ENCODE measurements at regions not wholly inside any gene's neighbourhood (a gene's known extent, or its start where the extent isn't known, plus 50 kb on each side); places are given as distances from the start of the nearest gene placed in this dataset.

DNA sequence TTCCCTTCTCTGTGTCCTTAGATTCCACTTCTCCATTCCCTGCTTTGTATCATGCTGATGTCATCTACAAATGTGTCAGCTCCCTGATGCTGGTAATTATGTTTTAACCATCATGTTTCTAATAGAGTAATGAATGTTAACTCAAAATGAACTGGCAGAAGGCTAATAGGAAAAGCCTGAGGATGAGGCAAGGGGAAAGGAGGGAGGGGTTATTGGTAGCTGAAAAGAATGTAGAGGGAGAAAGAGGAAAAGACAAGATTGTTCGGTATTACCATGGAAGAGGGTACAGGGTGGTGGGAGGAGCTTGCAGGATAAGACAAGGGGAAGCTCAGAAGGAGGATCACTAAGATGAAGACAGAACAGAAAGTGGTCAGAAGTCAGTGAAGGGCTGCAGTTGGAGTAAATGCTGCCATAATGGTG is 150.9 kb downstream of the ZC3H11B start:
- DNase-seq (ENCODE audit: low spot score in 2 of 2) = no peak
- Mint-ChIP-seq H3K9me3 (peaks cover 6% of the 10 kb centered on the region), H3K4me1 (peaks cover 6% of the 10 kb centered on the region), H3K27me3 (no peaks in the 10 kb centered on the region), H3K36me3 (ENCODE audit: insufficient read depth) (no peaks in the 10 kb centered on the region), H3K27ac (ENCODE audit: low read depth) (no peak overlapping the region), H3K4me3 (no peak overlapping the region)
- ATAC-seq (replicated peaks; ENCODE audit: extremely low read depth, poor library complexity, severe bottlenecking) = no peak

DNA sequence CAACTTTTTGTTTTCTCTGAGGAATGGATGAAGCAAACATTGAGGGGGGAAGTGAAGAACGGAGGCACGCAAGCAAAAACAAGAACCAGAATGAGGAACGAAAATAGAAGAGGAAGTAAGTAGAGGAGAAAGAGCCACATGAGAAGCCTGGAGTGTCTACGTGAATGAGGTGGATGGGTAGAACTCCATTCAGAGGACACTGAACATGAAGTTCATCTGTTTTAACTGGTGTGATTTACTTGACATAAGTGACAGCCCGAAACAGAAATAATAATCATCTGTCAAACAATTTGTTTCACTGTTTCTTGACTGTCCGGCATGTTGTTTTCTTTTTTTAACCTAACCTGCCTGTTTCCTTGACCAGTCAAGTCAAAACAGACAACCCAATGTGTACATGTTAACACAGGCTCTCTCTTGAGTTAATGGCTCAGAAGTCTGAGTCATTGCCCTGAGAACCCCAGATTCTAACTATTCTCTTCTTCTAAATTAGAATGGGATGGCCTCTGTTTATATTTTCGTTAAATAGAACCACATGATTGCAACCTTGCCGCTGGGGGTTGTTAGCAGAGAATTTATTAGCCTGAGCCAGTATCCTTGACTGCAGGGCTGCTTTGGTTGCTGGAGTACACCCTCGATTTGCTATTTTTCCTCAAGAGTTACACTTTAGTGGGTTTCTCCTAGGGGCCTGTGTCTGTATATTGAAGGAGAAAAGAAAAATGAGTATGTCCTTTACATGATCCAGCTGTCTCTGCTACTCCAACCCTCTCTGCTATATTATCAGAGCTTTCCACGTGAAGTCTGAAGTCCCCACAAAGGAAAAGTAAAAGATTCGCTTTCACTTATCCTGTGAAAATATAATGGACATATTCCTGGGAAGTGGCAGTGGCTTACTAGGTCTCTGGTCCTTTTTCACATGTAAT is 151.7 kb downstream of the ZC3H11B start:
- peaks cover 6% of the 10 kb centered on the region for H3K9me3 Mint-ChIP-seq
- no peaks in the 10 kb centered on the region for H3K36me3 Mint-ChIP-seq (ENCODE audit: insufficient read depth)
- DNase-seq (ENCODE audit: low spot score in 2 of 2) = no peak
- H3K27ac Mint-ChIP-seq (ENCODE audit: low read depth) = no peak overlapping the region
- no peaks in the 10 kb centered on the region for H3K27me3 Mint-ChIP-seq
- H3K4me1 Mint-ChIP-seq = peaks cover 6% of the 10 kb centered on the region
- H3K4me3 Mint-ChIP-seq = no peak overlapping the region
- ATAC-seq (replicated peaks; ENCODE audit: extremely low read depth, poor library complexity, severe bottlenecking) = no peak

DNA sequence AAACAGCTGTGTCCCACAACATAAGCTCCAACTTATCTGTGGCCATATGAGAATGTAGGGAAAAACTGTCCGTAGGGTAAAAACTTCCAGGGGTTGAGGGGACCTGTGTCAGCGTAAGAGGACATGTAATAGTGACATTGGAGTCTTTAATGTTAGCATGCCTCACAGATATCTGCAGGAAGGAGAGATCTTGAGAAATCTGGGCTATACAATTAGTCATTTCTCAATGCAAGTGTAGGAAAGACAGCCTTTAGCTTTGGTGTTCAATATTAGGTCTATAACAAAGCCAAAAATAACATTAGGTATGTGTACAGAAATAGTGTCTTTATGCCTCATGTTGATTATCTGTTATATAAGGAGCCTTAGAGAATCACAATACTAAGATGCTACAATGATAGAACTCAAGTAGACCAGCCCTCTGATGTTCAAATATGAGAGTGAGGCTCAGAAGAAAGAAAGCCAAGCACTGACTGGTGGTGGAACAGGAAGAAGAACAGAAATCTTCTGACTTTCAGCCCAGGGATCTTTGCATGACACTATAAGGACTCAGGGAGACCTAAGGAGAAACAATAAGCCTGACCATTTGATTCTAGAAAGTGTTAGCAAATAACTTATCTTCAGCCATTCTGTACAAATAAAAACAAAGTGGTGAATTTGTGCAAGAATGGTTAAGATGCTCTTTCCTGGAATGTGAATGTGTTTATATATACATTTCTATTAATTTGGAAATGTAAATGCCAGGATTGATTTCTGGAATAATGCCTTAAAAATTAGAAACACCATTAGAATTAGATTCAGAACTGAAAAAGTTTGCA is 152.6 kb downstream of the ZC3H11B start:
- no peak for ATAC-seq (replicated peaks; ENCODE audit: extremely low read depth, poor library complexity, severe bottlenecking)
- no peak for DNase-seq (ENCODE audit: low spot score in 2 of 2)
- H3K4me1 Mint-ChIP-seq = peaks cover 6% of the 10 kb centered on the region
- no peak overlapping the region for H3K27ac Mint-ChIP-seq (ENCODE audit: low read depth)
- H3K4me3 Mint-ChIP-seq = no peak overlapping the region
- H3K27me3 Mint-ChIP-seq = no peaks in the 10 kb centered on the region
- H3K36me3 Mint-ChIP-seq (ENCODE audit: insufficient read depth) = no peaks in the 10 kb centered on the region
- H3K9me3 Mint-ChIP-seq = peaks cover 6% of the 10 kb centered on the region

- H3K36me3 Mint-ChIP-seq (ENCODE audit: insufficient read depth) = no peaks in the 10 kb centered on the region
- DNase-seq (ENCODE audit: low spot score in 2 of 2) = no peak
- peaks cover 6% of the 10 kb centered on the region for H3K9me3 Mint-ChIP-seq
- H3K4me3 Mint-ChIP-seq = no peak overlapping the region
- H3K4me1 Mint-ChIP-seq = peaks cover 6% of the 10 kb centered on the region
- ATAC-seq (replicated peaks; ENCODE audit: extremely low read depth, poor library complexity, severe bottlenecking) = no peak
- H3K27ac Mint-ChIP-seq (ENCODE audit: low read depth) = no peak overlapping the region
- H3K27me3 Mint-ChIP-seq = no peaks in the 10 kb centered on the region
These were observed 153.4 kb downstream of the ZC3H11B start for GRCh38 chr1:219459351-219460080.

GRCh38 chr1:219446288-219446687 is 166.6 kb downstream of the ZC3H11B start:
- Mint-ChIP-seq H3K27ac (ENCODE audit: low read depth) (no peak overlapping the region), H3K36me3 (ENCODE audit: insufficient read depth) (no peaks in the 10 kb centered on the region), H3K27me3 (no peaks in the 10 kb centered on the region), H3K9me3 (no peaks in the 10 kb centered on the region), H3K4me1 (no peaks in the 10 kb centered on the region), H3K4me3 (no peak overlapping the region)
- no peak for ATAC-seq (replicated peaks; ENCODE audit: extremely low read depth, poor library complexity, severe bottlenecking)
- no peak for DNase-seq (ENCODE audit: low spot score in 2 of 2)

GRCh38 chr1:219445864-219446263 is 167.0 kb downstream of the ZC3H11B start:
- Mint-ChIP-seq H3K27me3 (peaks cover 4% of the 10 kb centered on the region), H3K36me3 (ENCODE audit: insufficient read depth) (no peaks in the 10 kb centered on the region), H3K4me3 (no peak overlapping the region), H3K27ac (ENCODE audit: low read depth) (no peak overlapping the region), H3K4me1 (no peaks in the 10 kb centered on the region), H3K9me3 (no peaks in the 10 kb centered on the region)
- ATAC-seq (replicated peaks; ENCODE audit: extremely low read depth, poor library complexity, severe bottlenecking) = no peak
- no peak for DNase-seq (ENCODE audit: low spot score in 2 of 2)

DNA sequence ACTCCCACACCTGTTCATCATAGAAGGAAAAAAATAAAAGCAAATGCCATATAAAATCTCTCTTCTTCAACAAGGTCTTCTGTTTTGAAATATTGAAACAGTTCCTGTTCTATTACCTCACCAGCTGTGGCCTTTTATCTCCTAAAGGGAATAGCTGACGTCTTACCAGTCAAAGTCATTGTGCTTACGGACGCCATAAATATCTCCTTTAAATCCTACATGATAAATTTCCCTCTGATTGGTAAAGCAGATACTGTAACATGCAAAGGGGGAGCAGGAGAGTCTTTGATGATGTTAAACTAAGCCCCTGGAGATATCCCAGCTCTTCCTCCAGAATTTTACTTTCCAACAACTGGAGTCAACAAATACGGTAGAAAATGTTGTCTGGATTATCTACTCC is 168.4 kb downstream of the ZC3H11B start:
- no peaks in the 10 kb centered on the region for H3K36me3 Mint-ChIP-seq (ENCODE audit: insufficient read depth)
- no peak overlapping the region for H3K4me3 Mint-ChIP-seq
- H3K9me3 Mint-ChIP-seq = no peaks in the 10 kb centered on the region
- ATAC-seq (replicated peaks; ENCODE audit: extremely low read depth, poor library complexity, severe bottlenecking) (no peak), DNase-seq (ENCODE audit: low spot score in 2 of 2) (no peak)
- no peaks in the 10 kb centered on the region for H3K4me1 Mint-ChIP-seq
- H3K27ac Mint-ChIP-seq (ENCODE audit: low read depth) = no peak overlapping the region
- H3K27me3 Mint-ChIP-seq = peaks cover 12% of the 10 kb centered on the region

GRCh38 chr1:219443763-219444162 is 169.1 kb downstream of the ZC3H11B start:
- peaks cover 12% of the 10 kb centered on the region for H3K27me3 Mint-ChIP-seq
- H3K9me3 Mint-ChIP-seq = no peaks in the 10 kb centered on the region
- no peaks in the 10 kb centered on the region for H3K4me1 Mint-ChIP-seq
- H3K27ac Mint-ChIP-seq (ENCODE audit: low read depth) = no peak overlapping the region
- DNase-seq (ENCODE audit: low spot score in 2 of 2) (no peak), ATAC-seq (replicated peaks; ENCODE audit: extremely low read depth, poor library complexity, severe bottlenecking) (no peak)
- H3K36me3 Mint-ChIP-seq (ENCODE audit: insufficient read depth) = no peaks in the 10 kb centered on the region
- H3K4me3 Mint-ChIP-seq = no peak overlapping the region

- Mint-ChIP-seq H3K27ac (ENCODE audit: low read depth) (no peak overlapping the region), H3K4me3 (no peak overlapping the region), H3K36me3 (ENCODE audit: insufficient read depth) (no peaks in the 10 kb centered on the region), H3K9me3 (no peaks in the 10 kb centered on the region), H3K4me1 (no peaks in the 10 kb centered on the region), H3K27me3 (peaks cover 12% of the 10 kb centered on the region)
- no peak for DNase-seq (ENCODE audit: low spot score in 2 of 2)
- ATAC-seq (replicated peaks; ENCODE audit: extremely low read depth, poor library complexity, severe bottlenecking) = no peak
These were observed 170.3 kb downstream of the ZC3H11B start for GRCh38 chr1:219442611-219443061.

DNA sequence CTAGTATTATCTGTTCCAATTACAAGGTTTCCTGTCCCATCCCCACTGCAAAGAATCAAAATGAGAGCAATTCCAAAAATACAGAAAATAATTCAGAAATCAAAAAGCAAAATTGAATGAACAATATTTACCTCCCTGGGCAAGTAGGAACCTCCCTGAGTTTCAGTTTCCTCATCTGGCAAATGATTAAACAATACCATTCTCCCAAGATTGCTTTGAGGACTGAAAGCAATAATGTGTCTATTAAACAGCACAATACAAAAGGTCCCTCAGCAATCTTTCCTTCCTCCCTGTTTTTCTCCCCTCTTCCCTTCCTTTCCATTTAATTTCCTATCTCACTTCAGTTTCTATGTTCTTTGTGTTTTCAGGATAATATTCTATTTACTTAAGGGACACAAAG is 171.0 kb downstream of the ZC3H11B start:
- no peak for ATAC-seq (replicated peaks; ENCODE audit: extremely low read depth, poor library complexity, severe bottlenecking)
- H3K36me3 Mint-ChIP-seq (ENCODE audit: insufficient read depth) = no peaks in the 10 kb centered on the region
- DNase-seq (ENCODE audit: low spot score in 2 of 2) = no peak
- H3K4me1 Mint-ChIP-seq = no peaks in the 10 kb centered on the region
- H3K27ac Mint-ChIP-seq (ENCODE audit: low read depth) = no peak overlapping the region
- H3K9me3 Mint-ChIP-seq = no peaks in the 10 kb centered on the region
- H3K27me3 Mint-ChIP-seq = peaks cover 12% of the 10 kb centered on the region
- H3K4me3 Mint-ChIP-seq = no peak overlapping the region

DNA sequence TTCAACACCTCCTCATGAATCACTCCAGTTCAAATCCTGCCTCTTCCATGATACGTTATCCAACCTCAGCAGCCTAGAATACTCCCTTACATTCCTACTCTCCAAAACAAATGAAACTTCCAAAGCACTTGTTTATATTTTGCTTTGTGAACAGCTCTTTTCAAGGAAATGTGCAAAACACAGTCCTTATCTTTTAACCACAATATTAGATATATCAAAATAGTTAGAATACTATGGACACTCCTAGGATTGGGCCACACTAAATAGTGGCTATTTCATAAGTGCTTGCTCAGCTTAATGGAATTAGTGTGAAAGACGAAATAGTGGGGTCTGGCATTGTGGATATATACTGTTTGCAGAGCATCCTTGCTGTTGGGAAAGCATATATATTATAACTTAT is 173.5 kb downstream of the ZC3H11B start:
- ATAC-seq (replicated peaks; ENCODE audit: extremely low read depth, poor library complexity, severe bottlenecking) (no peak), DNase-seq (ENCODE audit: low spot score in 2 of 2) (no peak)
- Mint-ChIP-seq H3K4me3 (no peak overlapping the region), H3K9me3 (no peaks in the 10 kb centered on the region), H3K27me3 (peaks cover 12% of the 10 kb centered on the region), H3K4me1 (no peaks in the 10 kb centered on the region), H3K27ac (ENCODE audit: low read depth) (no peak overlapping the region), H3K36me3 (ENCODE audit: insufficient read depth) (no peaks in the 10 kb centered on the region)

DNA sequence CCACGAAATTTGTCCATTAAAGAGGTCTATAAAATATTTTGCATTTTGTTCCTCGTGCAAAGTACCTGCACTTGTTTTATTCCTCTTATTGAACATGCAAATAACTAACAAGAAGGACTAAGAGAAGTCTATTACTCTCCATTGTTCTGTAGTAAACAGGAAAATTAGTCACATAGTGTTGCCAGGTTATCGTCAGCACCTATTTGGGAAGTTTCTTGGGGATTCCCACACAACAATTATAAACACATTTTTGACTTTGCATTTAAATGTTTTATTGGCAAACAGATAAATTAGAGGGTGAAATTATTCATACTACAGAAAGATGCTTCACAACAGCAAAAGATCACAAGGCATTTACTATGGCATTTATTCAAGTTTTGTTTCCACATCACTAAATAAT is 174.5 kb downstream of the ZC3H11B start:
- no peak for ATAC-seq (replicated peaks; ENCODE audit: extremely low read depth, poor library complexity, severe bottlenecking)
- H3K27me3 Mint-ChIP-seq = peaks cover 12% of the 10 kb centered on the region
- no peaks in the 10 kb centered on the region for H3K36me3 Mint-ChIP-seq (ENCODE audit: insufficient read depth)
- H3K27ac Mint-ChIP-seq (ENCODE audit: low read depth) = no peak overlapping the region
- H3K4me3 Mint-ChIP-seq = no peak overlapping the region
- H3K4me1 Mint-ChIP-seq = no peaks in the 10 kb centered on the region
- H3K9me3 Mint-ChIP-seq = no peaks in the 10 kb centered on the region
- no peak for DNase-seq (ENCODE audit: low spot score in 2 of 2)

All from central memory CD8-positive, alpha-beta T cell (primary cell).